22Rv1 (cell line): ENCODE measurements at regions not wholly inside any gene's neighbourhood (a gene's known extent, or its start where the extent isn't known, plus 50 kb on each side); places are given as distances from the start of the nearest gene placed in this dataset.

ENCODE experiments used
- CTCF ChIP-seq: fragments of 450-650 bp; IDR thresholded peaks from 2 replicates; pipeline ENCODE4 v1.5.1; 2017; ENCODE audit warnings: mild to moderate bottlenecking
- ZFX ChIP-seq: fragments of 450-650 bp; IDR thresholded peaks from 2 replicates; pipeline ENCODE4 v1.6.1; 2017; ENCODE audit warnings: antibody characterized with exemption, borderline replicate concordance

- TF ChIP-seq CTCF = no peak
- no peak for TF ChIP-seq ZFX
These were observed 374.6 kb upstream of the ASIC2 start for GRCh38 chr17:33667671-33668070.
